Activated CD4-positive, alpha-beta T cell treated with anti-CD3 and anti-CD28 coated beads, Interleukin-2, amount 10 ng/mL, durations not matched to agents 7 days and 5 days (primary cell): ENCODE measurements at regions not wholly inside any gene's neighbourhood (a gene's known extent, or its start where the extent isn't known, plus 50 kb on each side); places are given as distances from the start of the nearest gene placed in this dataset.

ENCODE experiments used
- CTCF ChIA-PET: fragments of 350-600 bp; sonication (Branson Sonifier 250); formaldehyde crosslinking; loops from one replicate; lab custom pipeline; 2021; ENCODE audit warnings: antibody characterized with exemption; lab: Charles Lee
- POLR2A ChIA-PET: fragments of 350-600 bp; sonication (Branson Sonifier 250); formaldehyde crosslinking; loops from one replicate; lab custom pipeline; 2021; ENCODE audit warnings: antibody characterized with exemption; lab: Charles Lee
- DNase-seq: peaks from one replicate; pipeline ENCODE4 v3.0.0-alpha.2; 2020
- H3K27ac Mint-ChIP-seq: one replicate; pipeline ENCODE4 v1.8.0; 2021; ENCODE audit warnings: mild to moderate bottlenecking, moderate library complexity, mixed read lengths
- H3K27me3 Mint-ChIP-seq: one replicate; pipeline ENCODE4 v1.8.0; 2021; ENCODE audit warnings: mixed read lengths
- H3K36me3 Mint-ChIP-seq: one replicate; pipeline ENCODE4 v1.8.0; 2021; ENCODE audit warnings: low read depth, mixed read lengths
- H3K4me1 Mint-ChIP-seq: one replicate; pipeline ENCODE4 v1.8.0; 2021; ENCODE audit warnings: mixed read lengths
- H3K4me3 Mint-ChIP-seq: one replicate; pipeline ENCODE4 v1.8.0; 2021; ENCODE audit warnings: mild to moderate bottlenecking, moderate library complexity, mixed read lengths
- H3K9me3 Mint-ChIP-seq: one replicate; pipeline ENCODE4 v1.8.0; 2021; ENCODE audit warnings: mixed read lengths

DNA sequence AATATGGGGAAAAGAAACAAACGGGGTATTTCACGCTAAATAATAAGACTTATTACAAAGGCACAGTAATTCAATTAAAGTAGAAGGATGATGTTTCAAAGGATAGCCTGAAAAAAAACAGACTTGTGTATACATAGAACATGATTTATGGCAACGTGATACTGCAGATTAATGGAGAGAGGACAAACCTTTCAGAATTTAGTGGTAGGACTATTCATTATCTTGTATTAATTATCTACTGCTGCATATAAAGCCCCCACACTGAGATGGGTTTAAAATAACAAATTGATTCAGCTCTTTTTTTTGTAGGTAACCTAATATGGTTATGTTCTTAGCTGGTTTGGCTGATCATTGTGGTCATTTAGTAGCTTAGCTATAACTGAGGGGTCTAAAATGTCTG lies 1269.0 kb downstream of the FSTL5 start:
- Mint-ChIP-seq H3K36me3 (no peaks in the 10 kb centered on the region), H3K27ac (no peak overlapping the region), H3K27me3 (no peaks in the 10 kb centered on the region), H3K4me3 (no peak overlapping the region), H3K4me1 (no peaks in the 10 kb centered on the region), H3K9me3 (peaks cover 6% of the 10 kb centered on the region)
- POLR2A ChIA-PET = no interaction called here
- DNase-seq = no peak
- CTCF ChIA-PET = no interaction called here

DNA sequence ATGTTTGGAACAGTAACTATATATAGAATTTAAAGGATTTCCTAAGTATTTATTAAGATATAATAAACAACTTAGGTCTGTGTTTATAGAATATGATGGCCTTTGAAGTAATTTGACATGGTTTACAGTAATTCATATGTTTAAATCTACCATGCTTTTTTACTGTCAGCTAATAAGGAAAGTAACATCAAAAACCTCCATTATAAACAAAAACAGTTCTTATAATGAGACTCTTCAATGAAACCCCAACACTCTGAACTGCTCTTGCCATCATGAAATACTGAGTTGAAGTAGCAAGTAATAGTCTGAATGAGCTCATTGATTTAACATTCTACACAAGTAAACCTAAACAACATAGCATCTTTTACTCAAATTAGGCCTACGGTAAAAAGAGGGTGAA lies 1236.5 kb downstream of the FSTL5 start:
- no peak overlapping the region for H3K4me3 Mint-ChIP-seq
- H3K4me1 Mint-ChIP-seq = no peaks in the 10 kb centered on the region
- no peak for DNase-seq
- POLR2A ChIA-PET = no interaction called here
- CTCF ChIA-PET = interaction anchor here (0.7 kb wide), 1 partner anchor 128 kb away, joined by 4 read pairs; no protein-coding TSS in a partner anchor
- H3K27me3 Mint-ChIP-seq = no peaks in the 10 kb centered on the region
- H3K9me3 Mint-ChIP-seq = peaks cover 3% of the 10 kb centered on the region
- no peaks in the 10 kb centered on the region for H3K36me3 Mint-ChIP-seq
- H3K27ac Mint-ChIP-seq = no peak overlapping the region

DNA sequence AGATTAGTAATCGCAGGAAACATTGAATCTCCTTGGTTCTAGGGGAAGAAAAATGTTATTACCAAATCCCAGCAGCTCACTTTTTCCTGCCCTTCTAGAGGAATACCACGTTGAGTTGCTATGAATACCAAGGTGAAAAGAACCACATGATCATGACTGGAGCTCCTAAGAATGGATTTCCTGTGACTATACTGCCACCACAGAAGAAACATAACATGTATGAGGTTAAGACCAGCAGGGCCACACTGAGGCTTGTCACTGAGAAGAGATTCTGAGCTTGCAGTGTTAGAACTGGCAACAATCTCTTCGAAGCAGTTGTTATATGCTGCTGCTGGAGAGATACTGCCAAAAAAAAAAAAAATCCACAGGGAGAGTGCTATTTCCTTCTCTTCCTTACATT lies 1235.3 kb downstream of the FSTL5 start:
- Mint-ChIP-seq H3K27ac (no peak overlapping the region), H3K36me3 (no peaks in the 10 kb centered on the region), H3K9me3 (peaks cover 3% of the 10 kb centered on the region), H3K4me3 (no peak overlapping the region), H3K4me1 (no peaks in the 10 kb centered on the region), H3K27me3 (no peaks in the 10 kb centered on the region)
- ChIA-PET CTCF (no interaction called here), POLR2A (no interaction called here)
- DNase-seq = no peak

DNA sequence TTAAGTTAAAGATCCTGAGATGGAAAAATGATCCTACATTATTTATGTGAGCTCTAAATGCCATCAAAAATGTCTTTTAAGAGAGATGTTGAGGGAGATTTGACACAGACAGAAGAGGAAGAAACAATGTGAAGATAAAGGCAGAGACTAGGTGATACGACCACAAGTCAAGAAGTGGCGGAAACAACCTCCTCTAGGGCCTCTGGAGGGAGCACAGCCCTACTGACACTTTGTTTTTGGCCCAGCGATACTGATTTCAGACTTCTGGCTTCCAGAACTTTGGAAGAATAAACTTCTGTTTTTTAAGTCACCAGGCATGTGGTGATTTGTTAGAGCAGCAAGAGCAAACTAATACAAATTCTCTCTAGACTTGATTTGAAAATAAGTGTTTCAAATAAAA lies 1216.1 kb downstream of the FSTL5 start:
- Mint-ChIP-seq H3K27ac (no peak overlapping the region), H3K27me3 (no peaks in the 10 kb centered on the region), H3K4me1 (no peaks in the 10 kb centered on the region), H3K9me3 (peaks cover 4% of the 10 kb centered on the region), H3K4me3 (no peak overlapping the region), H3K36me3 (no peaks in the 10 kb centered on the region)
- DNase-seq = no peak
- CTCF ChIA-PET = no interaction called here
- POLR2A ChIA-PET = no interaction called here

DNA sequence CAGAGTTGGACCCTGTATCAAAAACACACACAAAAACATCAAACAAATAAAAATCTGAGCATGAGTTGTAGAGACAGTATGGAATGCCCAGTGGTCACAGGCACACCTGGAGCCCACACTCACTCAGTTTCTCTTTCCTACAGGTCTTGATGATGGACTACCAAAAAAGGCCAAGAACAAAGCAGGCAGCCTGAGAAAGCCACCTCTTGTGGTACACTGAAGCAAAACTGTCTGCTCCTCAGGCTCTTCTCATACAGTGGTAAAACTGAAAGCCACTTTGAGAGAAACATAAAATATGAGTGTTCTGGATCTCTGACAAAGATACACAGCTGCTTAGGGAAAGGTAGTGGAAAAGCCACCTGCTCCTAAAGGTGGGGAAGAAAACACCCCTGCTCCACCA lies 1206.9 kb downstream of the FSTL5 start:
- Mint-ChIP-seq H3K9me3 (peaks cover 2% of the 10 kb centered on the region), H3K36me3 (no peaks in the 10 kb centered on the region), H3K4me1 (no peaks in the 10 kb centered on the region), H3K27ac (no peak overlapping the region), H3K27me3 (no peaks in the 10 kb centered on the region), H3K4me3 (no peak overlapping the region)
- no peak for DNase-seq
- ChIA-PET POLR2A (no interaction called here), CTCF (no interaction called here)

DNA sequence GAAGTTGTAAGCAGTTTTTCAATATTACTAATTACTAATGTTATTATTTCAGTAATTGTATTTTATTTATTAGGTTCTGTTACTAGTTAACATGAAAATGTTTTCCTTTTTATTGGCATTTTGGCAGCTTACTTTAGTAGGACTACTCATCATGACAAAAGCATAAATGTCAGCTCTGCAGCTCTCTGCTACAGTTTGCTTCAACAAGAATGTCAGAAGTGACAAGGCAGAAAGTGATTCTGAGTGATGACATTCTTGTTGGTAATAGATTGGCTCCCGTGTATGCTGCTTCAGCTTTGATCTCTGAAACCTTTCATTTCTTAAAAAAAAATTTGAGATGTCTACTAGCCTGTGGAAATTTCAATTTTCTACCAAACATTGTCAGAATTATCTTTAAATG lies 1193.9 kb downstream of the FSTL5 start:
- H3K4me1 Mint-ChIP-seq = no peaks in the 10 kb centered on the region
- no peak for DNase-seq
- no peaks in the 10 kb centered on the region for H3K27me3 Mint-ChIP-seq
- no peak overlapping the region for H3K27ac Mint-ChIP-seq
- no peak overlapping the region for H3K4me3 Mint-ChIP-seq
- no peaks in the 10 kb centered on the region for H3K36me3 Mint-ChIP-seq
- peaks cover 2% of the 10 kb centered on the region for H3K9me3 Mint-ChIP-seq
- ChIA-PET CTCF (no interaction called here), POLR2A (no interaction called here)

DNA sequence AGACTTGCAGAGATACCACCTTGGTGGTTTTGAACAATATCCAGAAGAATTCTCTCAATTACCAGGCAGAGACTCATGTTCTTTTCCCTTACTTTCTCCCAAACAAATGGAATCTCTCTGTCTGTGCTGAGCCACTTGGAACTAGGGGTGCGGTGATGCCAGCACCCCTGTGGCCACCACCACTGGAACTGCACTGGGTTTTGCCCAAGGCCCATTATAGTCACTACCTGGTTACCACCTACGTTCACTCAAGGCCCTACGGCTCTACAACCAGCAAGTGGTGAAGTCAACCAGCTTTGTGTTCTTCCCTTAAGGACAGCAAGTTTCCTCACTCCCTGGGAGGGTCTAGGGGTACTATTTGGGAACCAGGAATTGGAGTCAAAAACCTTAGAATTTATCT lies 1183.7 kb downstream of the FSTL5 start:
- H3K27me3 Mint-ChIP-seq = no peaks in the 10 kb centered on the region
- CTCF ChIA-PET = no interaction called here
- POLR2A ChIA-PET = no interaction called here
- no peaks in the 10 kb centered on the region for H3K4me1 Mint-ChIP-seq
- DNase-seq = no peak
- no peaks in the 10 kb centered on the region for H3K36me3 Mint-ChIP-seq
- H3K27ac Mint-ChIP-seq = no peak overlapping the region
- H3K9me3 Mint-ChIP-seq = peaks cover 7% of the 10 kb centered on the region
- H3K4me3 Mint-ChIP-seq = no peak overlapping the region

DNA sequence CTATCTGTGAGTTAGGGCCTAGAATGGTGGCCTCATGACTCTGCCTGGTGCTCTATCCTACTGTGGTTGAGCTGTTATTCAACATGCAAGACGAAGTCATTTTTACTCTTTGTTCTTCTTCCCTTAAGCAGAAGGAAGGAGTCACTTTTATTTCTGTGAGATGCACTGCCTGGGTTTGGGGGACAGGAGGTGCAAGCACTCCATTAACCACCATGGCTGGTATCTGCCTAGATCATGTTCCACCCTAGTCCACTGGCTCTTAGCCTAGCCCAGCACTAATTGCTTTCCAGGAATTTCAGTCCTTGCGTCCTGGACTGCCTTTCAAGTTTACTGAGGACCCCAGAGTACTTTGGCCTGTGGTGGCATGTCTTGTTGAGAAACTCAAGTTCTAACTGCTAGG lies 1182.7 kb downstream of the FSTL5 start:
- CTCF ChIA-PET = no interaction called here
- H3K36me3 Mint-ChIP-seq = no peaks in the 10 kb centered on the region
- H3K9me3 Mint-ChIP-seq = peaks cover 7% of the 10 kb centered on the region
- no peaks in the 10 kb centered on the region for H3K27me3 Mint-ChIP-seq
- no peak overlapping the region for H3K4me3 Mint-ChIP-seq
- DNase-seq = no peak
- no peak overlapping the region for H3K27ac Mint-ChIP-seq
- POLR2A ChIA-PET = no interaction called here
- H3K4me1 Mint-ChIP-seq = no peaks in the 10 kb centered on the region

DNA sequence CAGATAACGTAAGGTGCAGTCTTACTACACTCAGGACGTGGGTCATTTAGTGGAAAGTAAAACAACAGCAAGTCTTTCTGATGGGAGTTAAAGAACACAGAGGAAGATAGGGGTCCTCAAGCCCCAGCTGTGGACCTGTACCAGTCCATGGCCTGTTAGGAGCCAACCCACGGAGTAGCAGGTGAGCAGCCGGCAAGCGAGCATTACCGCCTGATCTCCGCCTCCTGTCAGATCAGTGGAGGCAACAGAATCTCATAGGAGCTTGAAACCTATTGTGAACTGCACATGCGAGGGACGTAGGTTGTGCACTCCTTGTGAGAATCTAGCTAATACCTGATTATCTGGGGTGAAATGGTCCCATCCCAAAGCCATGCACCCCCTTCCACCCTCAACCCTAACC lies 1180.8 kb downstream of the FSTL5 start:
- DNase-seq = no peak
- Mint-ChIP-seq H3K27me3 (no peaks in the 10 kb centered on the region), H3K4me3 (no peak overlapping the region), H3K36me3 (no peaks in the 10 kb centered on the region), H3K9me3 (peaks cover 7% of the 10 kb centered on the region), H3K27ac (no peak overlapping the region), H3K4me1 (no peaks in the 10 kb centered on the region)
- ChIA-PET CTCF (no interaction called here), POLR2A (no interaction called here)

DNA sequence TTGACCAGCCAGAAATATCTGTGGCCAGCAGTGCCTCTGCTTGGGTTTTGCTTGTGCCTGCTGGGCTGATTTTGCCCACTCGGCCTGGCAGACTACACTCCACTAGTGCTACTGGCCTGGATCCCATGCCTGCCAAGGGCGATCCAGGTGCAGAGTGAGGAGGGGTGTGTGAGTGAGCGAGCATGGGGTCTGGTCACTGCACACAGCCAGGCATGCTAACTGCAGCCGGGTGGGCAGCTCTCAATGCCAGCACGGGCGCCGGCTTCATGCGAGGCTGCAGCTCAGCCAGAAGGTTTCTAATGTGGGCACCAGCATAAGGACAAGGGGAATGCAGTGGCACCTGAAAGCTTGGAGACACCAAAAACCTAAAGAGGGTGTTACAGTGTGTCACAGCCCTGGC lies 1161.4 kb downstream of the FSTL5 start:
- POLR2A ChIA-PET = no interaction called here
- H3K27me3 Mint-ChIP-seq = no peaks in the 10 kb centered on the region
- H3K4me1 Mint-ChIP-seq = no peaks in the 10 kb centered on the region
- no peak overlapping the region for H3K4me3 Mint-ChIP-seq
- no peak for DNase-seq
- CTCF ChIA-PET = no interaction called here
- H3K27ac Mint-ChIP-seq = no peak overlapping the region
- H3K36me3 Mint-ChIP-seq = no peaks in the 10 kb centered on the region
- H3K9me3 Mint-ChIP-seq = no peaks in the 10 kb centered on the region

DNA sequence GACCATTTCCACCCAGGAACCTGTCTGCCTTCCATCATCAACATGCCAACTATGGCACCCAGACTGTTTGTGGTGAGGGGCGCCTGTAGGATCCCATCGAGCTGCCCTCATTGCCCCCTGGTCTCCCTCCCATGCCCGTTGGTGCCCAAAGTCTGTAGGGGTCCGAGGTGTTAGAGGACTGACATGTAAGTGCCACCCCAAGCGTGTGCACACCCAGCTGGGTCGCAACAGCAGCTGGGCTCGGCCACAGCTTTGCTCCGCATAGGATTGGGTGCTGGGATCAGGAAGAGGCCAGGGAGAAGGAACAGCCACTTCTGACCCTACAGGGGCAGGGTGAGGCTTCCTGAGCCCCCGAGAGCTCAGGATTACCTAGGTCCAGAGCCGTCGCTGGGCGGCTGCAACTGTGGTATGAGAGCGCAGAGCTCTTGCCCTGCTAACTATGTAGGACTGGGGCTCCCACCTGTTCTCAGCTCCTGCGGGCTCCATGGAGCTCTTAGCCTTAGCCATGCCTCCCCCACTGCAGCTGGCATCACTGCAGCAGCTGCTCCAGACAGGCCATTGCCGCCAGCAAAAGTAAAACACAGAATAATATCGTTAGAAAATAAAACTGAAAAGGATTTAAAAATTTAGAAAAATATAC lies 1160.3 kb downstream of the FSTL5 start:
- H3K27ac Mint-ChIP-seq = no peak overlapping the region
- DNase-seq = no peak
- H3K27me3 Mint-ChIP-seq = no peaks in the 10 kb centered on the region
- no peak overlapping the region for H3K4me3 Mint-ChIP-seq
- POLR2A ChIA-PET = no interaction called here
- CTCF ChIA-PET = no interaction called here
- H3K4me1 Mint-ChIP-seq = no peaks in the 10 kb centered on the region
- peaks cover 2% of the 10 kb centered on the region for H3K9me3 Mint-ChIP-seq
- no peaks in the 10 kb centered on the region for H3K36me3 Mint-ChIP-seq

DNA sequence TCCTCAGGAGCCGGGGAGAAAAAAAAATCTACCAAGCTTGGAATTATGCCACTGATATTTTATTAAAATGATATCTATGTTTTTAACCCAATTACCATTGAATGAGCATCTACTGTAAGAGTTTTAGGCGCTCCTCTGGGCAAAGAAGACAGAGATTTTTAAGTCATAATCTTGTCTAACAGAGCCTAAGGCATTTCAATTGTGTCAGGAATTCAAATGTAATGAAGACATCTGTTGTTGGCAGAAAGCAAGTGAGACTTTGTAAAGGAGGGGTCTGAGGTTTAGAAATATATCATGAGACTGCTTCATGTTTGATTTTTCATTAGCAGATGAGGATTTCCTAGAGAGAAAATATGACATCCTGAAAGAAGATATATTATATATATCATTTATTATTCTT lies 1158.1 kb downstream of the FSTL5 start:
- POLR2A ChIA-PET = no interaction called here
- CTCF ChIA-PET = no interaction called here
- no peaks in the 10 kb centered on the region for H3K27me3 Mint-ChIP-seq
- DNase-seq = no peak
- H3K9me3 Mint-ChIP-seq = peaks cover 2% of the 10 kb centered on the region
- H3K27ac Mint-ChIP-seq = no peak overlapping the region
- no peaks in the 10 kb centered on the region for H3K36me3 Mint-ChIP-seq
- H3K4me1 Mint-ChIP-seq = no peaks in the 10 kb centered on the region
- H3K4me3 Mint-ChIP-seq = no peak overlapping the region

DNA sequence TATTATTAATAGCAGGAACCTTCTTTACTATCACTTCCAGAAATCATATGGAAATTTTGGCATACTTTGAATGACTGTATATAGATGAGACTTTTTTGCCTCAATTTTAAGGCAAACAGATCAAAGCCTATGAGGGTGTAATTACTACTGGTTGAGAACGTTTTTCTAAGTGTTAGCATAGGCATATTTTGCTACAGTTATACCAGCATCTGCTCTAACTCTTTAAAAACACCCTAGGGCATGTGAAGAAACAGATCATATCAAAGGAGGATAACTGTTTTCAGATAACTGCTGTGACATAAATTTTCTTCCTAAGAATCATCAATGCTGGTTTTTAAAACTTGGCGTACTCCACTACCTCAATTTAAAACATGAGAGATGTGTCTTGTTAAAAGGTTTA lies 1155.3 kb downstream of the FSTL5 start:
- no peak overlapping the region for H3K27ac Mint-ChIP-seq
- no peaks in the 10 kb centered on the region for H3K4me1 Mint-ChIP-seq
- peaks cover 2% of the 10 kb centered on the region for H3K9me3 Mint-ChIP-seq
- H3K4me3 Mint-ChIP-seq = no peak overlapping the region
- POLR2A ChIA-PET = no interaction called here
- H3K36me3 Mint-ChIP-seq = no peaks in the 10 kb centered on the region
- CTCF ChIA-PET = no interaction called here
- DNase-seq = no peak
- H3K27me3 Mint-ChIP-seq = no peaks in the 10 kb centered on the region

DNA sequence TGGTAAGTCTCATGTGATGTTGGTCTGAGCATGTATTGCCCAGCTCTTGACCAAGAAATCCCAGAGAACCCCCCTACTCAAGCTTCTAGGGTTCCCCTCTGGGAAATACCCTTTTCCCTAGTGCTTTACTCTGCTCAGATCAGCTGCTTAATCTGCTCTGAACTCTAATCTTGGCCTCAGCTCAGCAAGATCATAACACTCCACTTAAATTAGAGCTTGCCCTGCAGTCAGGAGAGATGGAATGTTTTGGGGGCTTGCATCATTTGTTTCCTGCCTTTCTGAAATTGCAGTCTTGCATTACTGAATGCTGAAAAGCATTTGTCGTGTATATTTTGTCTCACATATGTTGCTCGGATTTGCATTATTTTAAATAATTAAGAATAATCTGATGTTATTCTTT lies 1153.6 kb downstream of the FSTL5 start:
- H3K27me3 Mint-ChIP-seq = no peaks in the 10 kb centered on the region

More for the DNA sequence above, 1153.6 kb downstream of the FSTL5 start:
- CTCF ChIA-PET = no interaction called here
- Mint-ChIP-seq H3K36me3 (no peaks in the 10 kb centered on the region), H3K9me3 (peaks cover 2% of the 10 kb centered on the region), H3K4me3 (no peak overlapping the region), H3K27ac (no peak overlapping the region), H3K4me1 (no peaks in the 10 kb centered on the region)
- POLR2A ChIA-PET = no interaction called here
- DNase-seq = no peak
